ENCODE measurements at regions not wholly inside any gene's neighbourhood (a gene's known extent, or its start where the extent isn't known, plus 50 kb on each side); places are given as distances from the start of the nearest gene placed in this dataset.

DNA sequence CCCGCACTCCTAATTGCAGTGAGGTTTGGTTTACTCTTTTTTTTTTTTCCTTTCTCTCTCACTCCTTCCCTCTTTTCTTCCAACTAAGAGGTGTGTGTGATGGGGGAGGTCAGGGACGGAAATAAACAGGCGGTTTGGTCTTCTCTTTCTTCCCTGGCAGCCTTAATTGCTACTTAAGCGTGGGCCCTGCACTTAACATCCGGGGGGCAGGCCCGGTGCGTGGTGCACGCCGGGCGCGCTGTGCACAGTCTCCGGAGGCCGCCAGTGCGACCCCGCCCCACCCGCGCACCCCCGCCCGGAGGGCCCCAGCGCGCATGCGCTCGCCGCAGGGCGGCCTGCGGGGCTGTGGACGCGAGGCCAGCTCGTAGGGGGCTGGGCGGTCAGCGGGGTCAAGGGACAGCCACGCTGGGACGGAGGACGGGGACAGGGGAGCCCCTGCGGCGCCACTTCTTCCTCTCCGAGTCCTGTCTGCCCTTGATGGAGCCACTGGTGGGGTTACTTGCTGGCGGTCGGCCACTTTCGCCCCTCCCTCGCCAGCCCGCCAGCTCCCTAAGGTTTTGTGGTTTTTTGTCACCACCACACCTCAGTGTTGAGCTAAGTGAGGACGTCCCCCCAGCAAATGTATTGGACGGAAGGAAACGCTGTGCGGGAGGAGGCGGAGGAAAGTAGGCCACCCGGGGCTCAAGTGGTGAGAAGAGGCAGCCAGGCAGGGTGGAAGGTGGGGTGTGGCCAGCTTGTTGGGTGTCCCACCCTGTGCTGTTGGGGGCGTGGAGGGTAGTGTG lies 120.9 kb downstream of the MRM1 start:
- in situ Hi-C loops (cut with HindIII; ENCODE audit: low pct_unique_long_range_greater_than_20kb, low sequenced_read_pairs), result no loop called here
- DNase-seq (ENCODE audit: low read depth), result no peak

DNA sequence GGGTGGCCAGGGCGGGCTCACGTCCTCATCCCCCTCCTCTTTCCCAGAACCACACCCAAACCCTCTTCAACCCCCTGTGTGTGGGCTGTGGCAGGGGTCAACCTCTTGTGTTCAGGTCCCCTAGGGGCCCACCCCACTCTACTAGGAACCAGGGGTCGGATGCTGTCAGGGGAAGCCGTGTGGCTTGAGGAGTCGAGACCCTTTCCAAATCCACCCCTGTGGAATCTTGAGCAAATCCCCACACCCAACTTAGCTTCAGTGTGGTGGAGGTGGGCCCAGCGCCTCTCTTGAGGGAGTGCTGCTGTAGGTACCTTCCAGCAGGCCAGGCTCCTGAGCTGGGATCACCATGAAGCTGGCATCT lies 121.5 kb downstream of the MRM1 start:
- in situ Hi-C loops (cut with HindIII; ENCODE audit: low pct_unique_long_range_greater_than_20kb, low sequenced_read_pairs), result no loop called here
- no peak for DNase-seq (ENCODE audit: low read depth)

DNA sequence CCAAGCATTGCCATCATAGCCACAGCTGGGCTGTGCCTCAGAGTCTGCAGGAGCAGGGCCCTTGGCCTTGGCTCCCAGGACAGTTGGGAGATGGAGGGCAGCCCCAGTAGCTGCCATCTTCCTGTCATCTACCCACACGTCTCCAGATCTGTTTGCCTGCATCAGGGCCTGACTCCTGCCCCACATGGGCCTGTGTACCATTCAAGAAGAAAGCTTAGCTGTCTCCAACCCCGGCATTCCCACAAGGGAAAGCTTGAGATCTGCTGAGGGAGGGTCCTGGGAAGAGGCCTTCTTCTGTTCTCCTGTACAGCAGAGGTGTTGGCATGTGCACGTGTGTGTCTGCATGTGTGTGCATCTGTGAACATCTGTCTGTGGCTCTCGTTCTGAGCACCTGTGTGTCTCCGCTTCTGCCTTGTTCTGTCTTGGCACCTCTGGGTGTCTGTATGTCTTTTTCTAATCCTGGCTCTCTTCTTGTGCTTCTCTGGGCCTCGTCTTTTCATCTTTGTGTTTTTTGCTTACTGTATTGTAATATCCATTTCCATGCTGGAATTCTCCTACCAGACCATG lies 122.2 kb downstream of the MRM1 start:
- DNase-seq (ENCODE audit: low read depth), result no peak
- in situ Hi-C loops (cut with HindIII; ENCODE audit: low pct_unique_long_range_greater_than_20kb, low sequenced_read_pairs), result no loop called here

DNA sequence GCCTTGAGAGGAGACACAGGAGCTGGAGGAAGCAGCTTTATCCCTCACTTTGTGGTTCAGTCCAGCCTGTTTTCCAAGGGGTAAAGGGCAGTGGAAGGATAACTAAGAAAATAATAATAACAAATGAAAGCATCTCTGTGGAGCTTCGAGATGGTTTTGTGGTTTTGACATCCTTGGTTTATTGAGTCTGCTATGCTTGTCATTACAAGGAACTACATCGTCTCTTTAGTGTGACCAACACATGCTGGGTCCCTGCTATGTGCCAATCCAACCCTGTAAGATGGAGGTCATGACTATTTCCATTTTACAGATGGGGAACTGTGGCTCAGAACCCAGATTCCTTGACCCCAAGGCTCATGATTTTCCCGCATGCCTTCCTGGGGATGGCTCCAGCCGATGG lies 124.8 kb downstream of the MRM1 start:
- no peak for DNase-seq (ENCODE audit: low read depth)
- in situ Hi-C loops (cut with HindIII; ENCODE audit: low pct_unique_long_range_greater_than_20kb, low sequenced_read_pairs), result no loop called here

DNA sequence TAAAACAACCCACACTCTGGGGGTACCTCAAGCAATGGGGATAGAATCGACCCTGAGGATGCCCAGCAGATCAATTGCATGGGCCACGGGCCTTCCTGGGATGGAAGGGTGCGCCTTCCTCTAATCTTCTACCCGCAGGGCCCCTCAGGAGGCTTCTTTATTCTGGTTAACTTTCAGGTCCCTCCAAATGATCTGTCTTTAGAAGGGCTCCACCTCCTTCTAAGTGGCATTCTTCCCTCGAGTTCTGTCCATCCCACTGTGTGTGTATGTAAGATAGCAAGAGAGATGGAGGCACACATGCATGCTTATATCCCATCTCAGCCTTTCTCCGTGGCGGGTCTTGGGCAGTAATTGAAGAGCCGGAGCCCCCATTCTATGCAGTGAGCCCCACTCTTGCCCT lies 125.7 kb downstream of the MRM1 start:
- no peak for DNase-seq (ENCODE audit: low read depth)
- in situ Hi-C loops (cut with HindIII; ENCODE audit: low pct_unique_long_range_greater_than_20kb, low sequenced_read_pairs), result no loop called here

DNA sequence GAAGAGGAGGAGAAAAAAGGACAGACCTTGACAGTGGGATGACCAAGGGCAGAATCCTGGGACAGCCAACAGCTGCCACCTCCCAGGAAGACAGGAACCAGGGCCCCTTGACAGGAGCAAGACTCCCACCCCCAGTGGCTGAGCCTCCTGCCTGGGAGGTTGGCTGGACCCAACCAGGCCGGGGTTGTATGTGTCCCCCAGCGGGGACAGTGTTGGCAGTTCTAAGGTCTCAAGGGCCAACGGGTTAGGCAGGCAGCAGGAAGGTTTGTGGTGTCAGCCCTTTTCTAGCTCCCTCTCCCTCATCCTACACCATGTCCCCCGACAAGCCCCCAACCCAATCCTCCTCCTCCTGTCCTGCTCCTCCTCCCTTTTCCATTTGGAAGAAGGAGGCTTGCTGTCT lies 126.2 kb downstream of the MRM1 start:
- in situ Hi-C loops (cut with HindIII; ENCODE audit: low pct_unique_long_range_greater_than_20kb, low sequenced_read_pairs), result no loop called here
- DNase-seq (ENCODE audit: low read depth), result no peak

DNA sequence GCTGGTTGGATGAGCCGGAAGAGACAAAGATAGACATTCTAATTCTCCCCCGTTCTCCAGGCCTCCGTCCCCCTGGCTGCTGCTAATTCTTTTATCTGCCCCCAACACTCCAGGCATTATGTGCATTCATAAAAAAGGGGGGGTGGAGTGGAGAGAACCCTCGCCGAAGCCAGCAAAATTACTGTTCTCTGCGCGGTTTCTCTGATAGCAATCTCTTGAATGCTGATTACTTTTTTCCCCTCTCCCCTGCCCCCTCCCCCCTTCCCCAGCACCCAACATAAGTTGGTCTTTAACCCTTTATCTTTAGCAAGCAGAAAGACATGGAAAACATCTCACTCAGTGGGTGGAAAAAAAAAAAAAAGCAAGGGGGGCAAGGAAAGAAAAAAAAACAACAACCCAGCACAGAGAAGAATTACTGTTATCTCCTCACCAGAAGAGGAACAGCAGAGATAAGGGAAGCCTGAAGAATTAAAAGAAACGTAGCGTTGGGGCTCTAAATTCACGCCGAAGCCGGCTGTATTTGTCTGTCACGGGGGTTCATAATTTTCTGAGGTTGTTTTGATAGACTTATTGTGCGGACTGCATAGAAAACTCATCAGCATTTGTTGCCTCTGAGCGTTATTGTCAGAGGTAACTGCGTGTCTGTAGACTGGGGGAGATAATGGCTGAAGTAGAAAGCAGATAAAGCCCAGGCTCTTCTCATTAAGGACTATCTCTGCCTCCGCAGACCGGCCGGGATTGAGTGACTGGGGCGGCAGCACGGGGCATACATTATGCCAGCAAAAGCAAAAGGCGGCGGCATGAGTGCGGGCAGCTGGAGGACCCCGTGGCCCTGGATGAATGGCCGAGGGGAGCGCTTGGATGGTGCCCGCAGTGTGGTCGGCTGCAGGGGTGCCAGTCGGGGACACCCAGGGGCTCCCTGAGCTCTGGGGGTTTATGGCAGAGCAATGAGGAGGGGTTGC lies 126.9 kb downstream of the MRM1 start:
- no peak for DNase-seq (ENCODE audit: low read depth)
- in situ Hi-C loops (cut with HindIII; ENCODE audit: low pct_unique_long_range_greater_than_20kb, low sequenced_read_pairs), result no loop called here

DNA sequence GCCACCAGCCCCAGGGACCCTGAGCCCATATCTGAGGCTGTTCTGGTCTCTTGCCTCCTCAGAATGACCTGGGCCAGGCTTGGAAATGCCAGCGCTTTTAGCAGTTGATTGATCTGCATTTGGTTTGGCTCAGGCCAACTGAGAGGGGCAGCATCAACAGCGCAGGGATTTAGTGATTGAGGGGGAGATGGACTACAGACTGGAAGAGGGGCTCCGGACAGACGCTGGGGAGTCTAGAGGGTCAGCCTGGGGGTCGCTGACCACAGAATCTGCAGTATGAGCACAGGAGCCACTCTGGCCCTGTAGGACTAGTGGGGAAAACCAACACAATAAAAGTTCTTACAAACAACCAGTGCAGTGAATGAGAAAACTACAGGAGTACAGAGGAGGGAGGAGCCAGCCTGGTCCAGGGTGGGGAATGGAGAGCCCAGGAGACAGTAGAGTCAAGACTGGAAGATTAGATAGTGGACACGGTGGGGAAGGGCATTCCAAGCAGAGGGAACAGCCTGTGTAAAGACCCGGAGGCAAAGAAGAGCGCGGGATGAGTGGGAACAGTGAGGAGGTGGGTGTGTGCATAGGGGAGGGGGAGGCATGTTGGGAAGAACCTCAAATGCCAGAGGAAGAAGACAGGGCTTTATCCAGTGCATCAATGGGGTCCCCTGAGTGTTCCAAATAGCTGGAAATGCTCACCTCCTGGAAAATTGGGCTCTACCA lies 128.9 kb downstream of the MRM1 start:
- no peak for DNase-seq (ENCODE audit: low read depth)
- in situ Hi-C loops (cut with HindIII; ENCODE audit: low pct_unique_long_range_greater_than_20kb, low sequenced_read_pairs), result no loop called here

DNA sequence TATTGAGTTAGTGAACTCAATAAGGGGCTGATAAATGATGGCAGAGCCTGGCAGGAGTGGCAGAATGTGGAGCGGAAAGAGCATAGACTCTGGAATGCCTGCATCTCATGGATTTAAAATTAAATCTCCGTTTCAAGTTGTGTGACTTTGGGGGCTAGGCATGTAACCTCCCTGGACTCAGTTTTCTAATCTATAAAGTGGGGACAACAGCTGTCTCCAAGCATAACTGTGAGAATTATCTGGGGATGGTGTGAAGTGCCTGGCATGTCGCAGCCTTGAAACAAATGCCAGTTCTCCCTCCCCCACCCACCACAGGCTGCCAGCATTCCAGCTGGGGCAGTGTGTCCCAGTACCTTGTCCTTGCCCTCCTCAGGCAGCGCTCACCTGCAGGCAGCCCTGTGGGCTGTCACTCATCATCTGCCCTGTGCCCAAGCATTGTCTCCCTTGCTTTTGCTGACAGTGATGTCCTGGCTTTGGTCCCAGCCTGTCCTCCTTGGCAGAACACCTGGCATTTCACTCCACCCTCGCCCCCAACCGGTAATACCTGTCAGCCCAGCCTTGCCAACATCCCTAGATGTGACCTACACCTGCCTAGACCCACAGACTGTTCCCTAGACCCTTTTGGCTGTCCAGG lies 129.6 kb downstream of the MRM1 start:
- DNase-seq (ENCODE audit: low read depth), result no peak
- in situ Hi-C loops (cut with HindIII; ENCODE audit: low pct_unique_long_range_greater_than_20kb, low sequenced_read_pairs), result no loop called here

DNA sequence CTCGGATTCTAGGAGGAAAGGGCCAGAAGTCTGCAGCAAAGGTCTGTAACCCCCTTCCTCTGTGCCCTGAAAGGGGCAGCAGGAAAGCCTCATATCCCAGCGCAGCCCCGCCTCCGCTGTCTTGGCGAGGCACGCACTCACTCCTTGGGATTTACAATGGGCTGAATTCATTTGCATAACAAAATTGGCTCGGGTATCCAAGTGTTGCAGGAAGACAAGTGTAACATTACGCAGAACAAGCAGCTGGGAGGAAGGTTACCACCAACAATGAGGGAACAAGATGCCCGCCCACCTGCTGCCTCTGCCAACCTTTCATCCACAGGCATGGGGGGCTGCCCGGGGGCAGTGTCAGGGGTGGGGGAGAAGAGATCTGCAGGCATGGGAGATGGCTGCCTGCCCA lies 130.4 kb downstream of the MRM1 start:
- DNase-seq (ENCODE audit: low read depth), result no peak
- in situ Hi-C loops (cut with HindIII; ENCODE audit: low pct_unique_long_range_greater_than_20kb, low sequenced_read_pairs), result no loop called here

DNA sequence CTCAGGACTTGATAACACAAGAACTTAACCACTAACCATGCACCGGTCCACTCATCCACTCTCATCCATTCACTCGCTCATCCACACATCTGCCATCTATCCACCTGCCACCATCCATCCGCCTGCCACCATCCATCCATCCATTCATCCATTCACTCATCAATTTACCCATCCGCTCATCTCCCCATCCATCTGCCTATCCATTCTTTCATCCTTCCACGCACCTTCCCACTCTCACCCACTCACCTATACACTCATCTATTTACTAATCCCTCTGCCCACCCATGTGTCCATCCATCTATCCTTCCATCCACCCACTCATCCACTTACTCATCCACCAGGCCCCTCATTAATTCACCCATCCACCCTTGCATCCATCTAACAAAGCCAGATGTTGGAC lies 131.0 kb downstream of the MRM1 start:
- in situ Hi-C loops (cut with HindIII; ENCODE audit: low pct_unique_long_range_greater_than_20kb, low sequenced_read_pairs), result no loop called here
- no peak for DNase-seq (ENCODE audit: low read depth)

DNA sequence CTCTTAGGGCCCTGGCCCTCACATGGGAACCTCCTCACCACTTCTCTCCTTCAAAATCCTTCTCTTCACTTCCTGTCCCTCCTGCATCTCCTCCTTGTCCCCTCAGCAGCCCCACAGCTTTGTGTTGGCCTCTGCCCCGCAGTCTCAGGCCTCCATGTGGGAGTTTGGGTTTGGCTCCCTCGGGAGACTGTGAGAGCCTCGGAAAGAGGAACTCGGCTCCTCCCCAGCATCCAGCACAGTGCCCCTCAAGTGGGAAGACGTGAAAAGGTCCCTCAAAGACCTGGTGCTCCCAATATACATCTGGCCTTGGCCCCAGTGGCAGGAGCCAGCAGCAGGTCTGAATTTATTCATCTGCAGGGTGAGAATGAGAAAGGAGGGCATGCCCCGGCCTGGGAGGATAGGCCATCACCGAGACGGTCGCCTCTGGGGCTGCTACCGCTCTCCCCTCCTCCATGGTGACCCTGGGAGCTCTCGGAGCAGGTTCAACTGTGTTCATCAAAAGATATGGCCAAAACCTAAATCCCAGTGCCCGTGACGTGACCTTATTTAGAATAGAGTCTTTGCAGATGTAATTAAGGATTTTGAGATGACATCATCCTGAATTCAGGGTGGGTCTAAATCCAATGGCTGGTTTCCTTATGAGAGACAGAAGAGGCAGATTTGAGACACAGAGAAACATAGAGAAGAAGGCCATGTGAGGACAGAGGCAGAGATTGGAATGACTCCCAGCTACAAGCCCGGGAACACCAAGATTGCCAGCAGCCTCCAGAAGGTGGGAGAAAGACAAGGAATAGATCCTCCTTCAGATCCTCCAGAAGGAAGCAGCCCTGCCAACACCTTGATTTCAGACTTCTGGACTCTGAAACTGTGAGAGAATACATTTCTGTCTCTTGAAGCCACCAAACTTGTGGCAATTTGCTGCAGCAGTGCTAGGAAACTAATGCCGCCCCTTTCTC lies 135.1 kb downstream of the MRM1 start:
- DNase-seq (ENCODE audit: low read depth), result no peak
- in situ Hi-C loops (cut with HindIII; ENCODE audit: low pct_unique_long_range_greater_than_20kb, low sequenced_read_pairs), result no loop called here

DNA sequence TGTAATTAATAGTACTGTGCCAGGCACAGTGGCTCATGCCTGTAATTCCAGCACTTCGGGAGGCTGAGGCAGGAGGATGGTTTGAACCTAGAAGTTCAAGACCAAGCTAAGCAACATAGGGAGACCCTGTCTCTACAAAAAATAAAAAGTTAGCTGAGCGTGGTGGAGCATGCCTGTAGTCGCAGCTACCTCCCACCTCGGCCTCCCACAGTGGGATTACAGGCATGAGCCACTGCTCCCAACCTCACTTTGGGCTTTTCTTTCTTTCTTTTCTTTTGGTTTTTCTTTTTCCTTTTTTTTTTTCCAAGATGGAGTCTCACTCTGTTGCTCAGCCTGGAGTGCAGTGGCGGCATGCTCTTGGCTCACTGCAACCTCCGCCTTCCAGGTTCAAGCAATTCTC lies 137.8 kb downstream of the MRM1 start:
- no peak for DNase-seq (ENCODE audit: low read depth)
- in situ Hi-C loops (cut with HindIII; ENCODE audit: low pct_unique_long_range_greater_than_20kb, low sequenced_read_pairs), result no loop called here

DNA sequence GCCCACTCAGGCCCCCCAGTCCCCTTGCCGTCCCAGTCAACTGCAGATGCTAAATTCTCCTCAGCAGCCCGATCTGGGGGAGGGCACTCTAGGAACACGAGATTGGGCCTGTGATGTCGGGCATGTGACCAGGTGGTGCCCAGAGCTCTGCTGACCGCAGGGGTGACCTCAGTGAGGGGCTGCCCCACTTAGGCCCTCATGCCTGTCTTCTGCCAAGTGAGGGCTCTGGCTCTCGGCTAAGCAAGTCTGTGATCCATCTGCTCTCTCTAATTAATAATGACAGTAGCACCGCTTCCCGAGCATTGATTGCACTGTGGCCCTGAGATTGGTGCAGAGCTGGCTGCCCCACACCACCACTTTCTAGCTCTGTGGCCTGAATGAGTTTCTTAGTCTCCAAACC lies 138.8 kb downstream of the MRM1 start:
- in situ Hi-C loops (cut with HindIII; ENCODE audit: low pct_unique_long_range_greater_than_20kb, low sequenced_read_pairs), result no loop called here
- no peak for DNase-seq (ENCODE audit: low read depth)

DNA sequence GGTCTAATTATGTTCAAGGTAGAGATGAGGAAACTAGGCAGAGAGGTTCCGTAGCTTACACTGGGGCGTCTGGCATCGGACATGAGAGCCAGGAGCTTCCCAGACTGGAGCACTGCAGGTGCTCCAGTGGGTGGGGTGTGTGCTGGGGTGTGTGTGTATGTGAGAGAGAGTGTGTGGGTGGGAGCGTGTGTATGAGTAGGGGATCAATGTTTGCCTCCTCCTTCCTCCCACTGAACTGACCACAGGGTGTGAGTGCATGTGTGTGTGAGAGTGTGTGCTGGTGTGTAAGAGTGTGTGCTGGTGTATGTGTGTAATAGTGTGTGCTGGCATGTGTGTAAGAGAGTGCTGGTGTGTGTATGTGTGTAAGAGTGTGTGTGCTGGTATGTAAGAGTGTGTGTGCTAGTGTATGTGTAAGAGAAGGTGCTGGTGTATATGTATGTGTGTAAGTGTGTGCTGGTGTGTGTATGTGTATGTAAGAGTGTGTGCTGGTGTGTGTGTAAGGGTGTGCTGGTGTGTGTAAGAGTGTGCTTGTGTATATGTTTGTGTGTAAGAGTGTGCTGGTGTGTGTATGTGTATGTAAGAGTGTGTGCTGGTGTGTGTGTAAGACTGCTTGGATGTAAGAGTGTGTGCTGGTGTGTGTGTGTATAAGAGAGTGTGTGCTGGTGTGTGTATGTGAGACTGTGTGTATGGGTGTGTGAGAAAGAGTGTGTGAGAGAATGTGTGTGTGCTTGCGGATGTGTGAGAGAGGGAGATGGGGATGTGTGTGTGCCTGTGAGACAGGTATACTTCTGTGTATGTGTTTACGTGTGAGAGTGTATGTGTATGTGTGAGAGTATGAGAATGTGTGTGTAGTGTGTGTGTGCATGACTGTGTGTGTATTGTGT lies 139.9 kb downstream of the MRM1 start:
- no peak for DNase-seq (ENCODE audit: low read depth)
- in situ Hi-C loops (cut with HindIII; ENCODE audit: low pct_unique_long_range_greater_than_20kb, low sequenced_read_pairs), result no loop called here

DNA sequence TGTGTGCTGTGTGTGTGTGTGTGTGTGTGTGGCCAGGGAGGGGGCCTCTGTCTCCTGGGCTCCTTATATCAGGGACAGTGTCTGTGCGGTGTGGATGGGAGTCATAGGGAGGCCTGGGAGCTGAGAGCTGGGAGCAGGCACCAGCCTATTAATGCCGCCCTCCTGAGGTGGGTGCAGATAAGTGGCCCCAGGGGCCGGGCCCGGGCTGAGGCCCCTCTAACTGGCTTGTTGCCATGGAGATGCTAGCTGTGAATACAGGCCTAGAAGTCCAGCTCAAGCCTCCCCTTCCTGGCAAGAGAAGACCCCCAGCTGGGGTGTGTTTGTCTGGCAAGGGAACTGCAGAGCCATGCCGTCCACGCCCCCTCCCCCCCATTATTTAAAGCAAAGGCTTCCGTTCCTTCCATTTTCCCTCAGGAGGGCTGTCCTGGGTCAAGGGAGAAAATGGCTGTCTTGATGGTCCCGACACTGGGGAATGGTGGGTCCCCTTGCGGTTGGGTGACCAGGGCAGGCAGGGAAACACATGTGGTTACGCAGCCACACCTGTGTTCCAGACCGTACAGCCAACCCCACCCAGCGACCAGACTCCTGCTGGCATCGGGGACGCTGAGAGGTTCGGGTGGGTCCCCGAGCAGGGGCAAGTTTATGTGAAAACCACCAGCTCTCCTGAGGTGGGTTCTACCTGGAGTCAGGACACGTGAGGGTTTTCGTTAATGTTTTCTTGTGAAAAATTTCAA lies 141.1 kb downstream of the MRM1 start:
- no peak for DNase-seq (ENCODE audit: low read depth)
- in situ Hi-C loops (cut with HindIII; ENCODE audit: low pct_unique_long_range_greater_than_20kb, low sequenced_read_pairs), result no loop called here
